HG02884 (cell line): ENCODE measurements at regions not wholly inside any gene's neighbourhood (a gene's known extent, or its start where the extent isn't known, plus 50 kb on each side); places are given as distances from the start of the nearest gene placed in this dataset.

Experiments used
- ATAC-seq: cut with Tn5 transposase; IDR thresholded peaks from one replicate; pipeline ENCODE4 v1.9.1; 2021; ENCODE audit warnings: mild to moderate bottlenecking, moderate library complexity; ENCODE audit not compliant: unreplicated experiment

- no peak for ATAC-seq
These were observed 362.5 kb upstream of the CHRM3 start for GRCh38 chr1:239023732-239024360.

- ATAC-seq: no peak
These were observed 370.0 kb upstream of the CHRM3 start for GRCh38 chr1:239016337-239016736.

DNA sequence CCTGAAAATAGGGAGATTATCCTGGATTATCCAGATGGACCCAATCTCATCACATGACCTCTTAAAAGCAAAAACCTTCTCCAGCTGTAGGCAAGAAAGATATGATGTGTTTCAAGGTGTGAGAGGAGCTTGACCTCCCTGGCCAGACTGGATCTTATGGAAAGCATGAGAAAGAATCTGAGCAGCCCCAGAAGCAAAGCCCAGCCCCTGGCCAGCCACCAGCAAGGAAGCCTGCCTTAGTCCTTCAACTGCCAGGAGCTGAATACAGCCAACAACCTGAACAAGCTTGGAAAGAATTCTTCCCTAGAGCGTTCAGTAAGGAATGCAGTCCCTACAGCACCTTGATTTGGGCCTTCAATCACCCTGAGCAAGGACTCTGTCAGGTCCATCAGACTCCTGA, 375.0 kb upstream of the CHRM3 start:
- no peak for ATAC-seq

GRCh38 chr1:239008568-239008967, 377.8 kb upstream of the CHRM3 start:
- ATAC-seq: no peak

DNA sequence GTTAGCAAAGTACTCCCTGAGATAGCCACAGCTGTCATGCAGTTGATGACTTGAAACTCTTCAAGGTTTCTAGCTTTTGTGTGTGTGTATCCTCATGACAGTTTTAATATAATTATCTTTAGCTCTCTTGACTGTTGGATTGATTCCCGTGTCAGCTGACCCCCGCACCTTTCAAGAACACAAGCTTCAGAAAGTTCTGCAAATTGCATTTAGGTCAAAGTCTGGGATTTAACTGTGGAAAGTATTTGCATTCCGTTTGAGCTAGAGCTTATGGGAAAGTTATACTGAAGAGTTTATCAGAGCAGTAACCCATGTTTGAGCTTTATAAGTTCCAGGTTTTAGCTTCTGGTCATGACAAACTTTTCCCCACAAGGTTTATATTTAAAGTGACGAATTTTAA, 380.1 kb upstream of the CHRM3 start:
- no peak for ATAC-seq

GRCh38 chr1:238999944-239000343, 386.4 kb upstream of the CHRM3 start:
- ATAC-seq: no peak

- no peak for ATAC-seq
These were observed 387.8 kb upstream of the CHRM3 start for GRCh38 chr1:238998577-238998976.

- ATAC-seq: no peak
These were observed 394.4 kb upstream of the CHRM3 start for GRCh38 chr1:238991765-238992495.

- ATAC-seq: no peak
These were observed 401.1 kb upstream of the CHRM3 start for GRCh38 chr1:238985312-238985711.

DNA sequence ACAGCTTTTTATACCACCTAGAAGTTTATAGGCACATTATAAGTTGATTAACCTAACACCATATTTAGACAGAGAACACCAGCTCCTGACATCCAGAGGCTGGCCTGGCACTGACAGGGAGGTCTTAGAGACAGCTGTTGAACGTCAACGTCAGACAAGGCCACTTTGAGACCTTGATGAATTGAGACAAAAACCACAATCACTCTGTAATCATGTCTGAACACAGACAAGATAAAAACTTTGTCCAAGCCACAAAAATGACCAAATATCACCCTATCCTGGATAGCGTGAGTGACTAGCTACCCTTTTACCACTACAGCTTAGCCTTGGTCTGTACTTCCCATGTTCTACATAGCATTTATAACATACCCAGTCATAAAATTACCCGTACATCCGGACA, 403.6 kb upstream of the CHRM3 start:
- no peak for ATAC-seq

DNA sequence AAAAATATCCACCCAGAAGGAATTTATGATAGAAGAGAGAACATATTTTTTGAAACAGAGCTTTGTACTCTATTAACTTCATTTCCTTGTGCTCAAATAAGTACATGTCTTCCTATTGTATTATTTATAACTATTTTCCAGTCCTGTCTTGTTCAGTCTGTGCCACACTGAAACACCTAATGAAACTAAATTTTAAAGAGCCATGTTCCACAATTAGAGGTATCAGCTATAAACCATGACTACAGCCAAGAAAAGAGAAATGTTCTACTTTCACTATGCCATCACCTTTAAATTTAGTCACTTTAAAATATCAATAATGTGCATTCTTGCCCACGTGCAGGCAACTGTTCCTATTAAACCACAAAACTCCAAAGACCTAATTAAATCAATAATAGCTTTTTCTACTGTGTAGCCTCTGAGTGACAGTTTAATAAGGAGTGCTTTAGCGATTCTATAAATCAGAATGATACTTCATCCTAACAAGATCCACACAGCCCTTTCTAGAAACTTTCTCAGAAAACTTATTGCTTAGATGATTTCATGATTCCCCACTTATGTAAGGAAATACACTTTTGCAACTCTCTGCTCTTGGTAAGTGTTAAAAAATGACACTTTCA, 404.9 kb upstream of the CHRM3 start:
- no peak for ATAC-seq

DNA sequence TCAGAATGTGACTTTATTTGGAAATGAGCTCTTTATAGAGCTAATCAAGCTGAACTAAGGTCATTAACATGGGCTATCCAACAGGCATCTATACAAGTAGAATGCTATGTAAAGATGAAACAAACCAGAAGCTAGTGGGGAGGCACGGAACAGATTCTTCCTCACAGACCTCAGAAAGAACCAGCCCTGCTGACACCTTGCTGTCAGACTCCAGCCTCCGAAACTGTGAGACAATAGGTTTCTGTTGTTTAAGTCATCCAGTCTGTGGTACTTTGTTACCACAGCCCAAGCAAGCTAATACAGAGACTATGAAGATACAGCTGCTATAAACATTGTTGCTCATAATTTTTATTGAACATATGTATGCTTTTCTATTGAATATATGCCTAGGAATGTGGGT, 406.3 kb upstream of the CHRM3 start:
- no peak for ATAC-seq

GRCh38 chr1:238964631-238965030, 421.7 kb upstream of the CHRM3 start:
- ATAC-seq: no peak

DNA sequence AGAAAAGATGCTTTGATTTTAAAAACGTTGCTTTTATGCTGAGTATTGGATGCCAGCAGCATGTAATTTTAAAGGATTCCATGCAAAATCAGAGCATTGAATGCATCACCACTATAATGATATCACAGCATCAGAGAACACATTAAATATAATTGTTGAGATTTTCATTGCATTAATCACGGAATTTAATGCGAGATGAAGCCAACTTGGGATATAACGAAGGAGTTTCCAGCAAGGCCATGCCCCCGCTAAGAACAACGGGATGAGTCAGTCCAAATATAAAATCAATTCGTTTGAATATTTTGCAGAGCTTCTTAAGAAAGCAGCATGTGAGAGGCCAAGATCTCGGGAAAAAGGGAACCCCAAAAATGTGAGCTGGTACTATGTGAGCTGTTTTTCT, 423.4 kb upstream of the CHRM3 start:
- ATAC-seq: no peak

DNA sequence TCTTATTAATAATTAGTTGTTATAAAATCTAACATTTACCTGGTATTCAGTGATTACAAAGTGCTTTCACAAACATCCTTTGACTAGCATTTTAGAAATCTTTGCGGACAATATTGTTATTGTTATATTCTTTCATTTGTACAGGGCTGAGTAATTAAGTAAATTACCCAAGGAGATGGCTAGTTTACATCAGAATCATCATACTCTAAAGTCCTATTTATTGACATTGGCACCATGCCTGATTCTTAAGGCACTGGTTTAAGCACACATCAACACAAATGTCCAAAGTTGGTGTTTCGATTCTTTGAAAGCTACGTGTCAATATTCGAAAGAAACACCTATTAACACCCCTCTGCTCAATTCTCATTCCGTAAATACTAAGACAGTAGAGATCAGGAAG, 424.6 kb upstream of the CHRM3 start:
- ATAC-seq: no peak

DNA sequence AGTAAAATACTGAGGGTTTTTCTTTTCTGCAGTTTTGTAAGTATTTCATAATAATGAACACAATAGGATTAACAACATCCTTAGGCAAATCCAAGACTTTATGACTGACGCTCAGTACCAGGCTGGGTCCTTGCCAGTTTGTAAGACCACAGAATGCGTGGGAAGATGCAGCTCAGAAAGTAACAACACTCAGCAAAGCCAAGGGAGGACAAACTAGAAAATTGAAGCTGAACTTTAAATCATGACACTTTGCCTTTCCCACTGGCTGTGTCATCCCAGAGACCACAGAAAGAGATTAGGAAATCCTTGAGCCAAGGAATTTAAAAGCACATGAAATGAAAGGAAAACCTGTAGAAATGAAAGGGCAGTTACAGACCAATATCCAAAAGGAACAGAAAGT, 426.3 kb upstream of the CHRM3 start:
- ATAC-seq: no peak

DNA sequence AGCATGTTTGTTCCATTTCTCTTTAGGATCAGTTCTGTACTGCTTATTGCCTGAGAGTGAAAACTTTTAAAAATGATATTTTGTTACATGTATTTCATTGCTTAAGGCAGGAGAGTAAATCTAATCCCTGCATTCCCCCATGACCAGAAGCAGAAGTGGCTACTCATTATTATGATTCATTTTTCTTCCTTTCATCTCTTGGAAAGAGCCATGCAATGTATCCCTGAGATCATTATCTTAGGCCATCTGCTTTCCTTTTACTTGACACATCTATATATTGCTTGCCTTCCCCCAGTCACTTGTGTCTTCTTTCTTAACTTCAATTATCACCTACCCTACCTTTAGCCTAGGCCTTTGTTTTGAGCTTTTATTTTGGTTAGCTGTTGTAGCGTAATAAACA, 430.4 kb upstream of the CHRM3 start:
- ATAC-seq: no peak

DNA sequence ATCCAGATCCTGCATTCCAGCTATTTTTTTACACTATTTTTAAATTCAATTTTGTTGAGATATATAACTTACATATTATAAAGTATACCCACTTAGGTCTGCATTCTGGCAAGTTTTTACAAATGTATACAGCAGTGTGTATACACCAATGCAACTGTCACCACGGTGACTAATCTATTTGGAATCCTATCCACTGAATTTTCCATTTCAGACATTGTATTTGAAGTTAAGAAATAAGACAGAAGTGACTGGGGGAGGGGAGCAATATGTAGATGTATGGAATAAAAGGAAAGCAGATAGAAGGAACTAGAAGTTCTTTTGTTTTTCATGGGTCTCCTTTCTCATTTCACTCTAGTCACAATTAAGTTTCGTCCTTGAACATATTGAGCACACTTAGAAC, 431.5 kb upstream of the CHRM3 start:
- no peak for ATAC-seq

GRCh38 chr1:238953448-238954010, 432.8 kb upstream of the CHRM3 start:
- ATAC-seq: no peak

- no peak for ATAC-seq
These were observed 434.6 kb upstream of the CHRM3 start for GRCh38 chr1:238951809-238952208.

GRCh38 chr1:238950784-238951183, 435.6 kb upstream of the CHRM3 start:
- ATAC-seq: no peak

- no peak for ATAC-seq
These were observed 436.4 kb upstream of the CHRM3 start for GRCh38 chr1:238950017-238950416.
